HPDE6-E6E7 (cell line): ENCODE measurements at regions not wholly inside any gene's neighbourhood (a gene's known extent, or its start where the extent isn't known, plus 50 kb on each side); places are given as distances from the start of the nearest gene placed in this dataset.
A peak's percentile ranks its signal among the peaks of the same experiment; 100 is the strongest.

ENCODE experiments used
- DNase-seq: peaks from one replicate; pipeline ENCODE4 v3.0.0; 2011; ENCODE audit warnings: missing footprints; ENCODE audit errors: extremely low spot score

GRCh38 chr3:31004025-31004678, 109.7 kb upstream of the GADL1 start:
- no peak for DNase-seq

- DNase-seq: no peak
Measured at GRCh38 chr3:31008994-31009393, 114.5 kb upstream of the GADL1 start.

GRCh38 chr3:31009881-31010280, 115.4 kb upstream of the GADL1 start:
- DNase-seq: no peak

DNA sequence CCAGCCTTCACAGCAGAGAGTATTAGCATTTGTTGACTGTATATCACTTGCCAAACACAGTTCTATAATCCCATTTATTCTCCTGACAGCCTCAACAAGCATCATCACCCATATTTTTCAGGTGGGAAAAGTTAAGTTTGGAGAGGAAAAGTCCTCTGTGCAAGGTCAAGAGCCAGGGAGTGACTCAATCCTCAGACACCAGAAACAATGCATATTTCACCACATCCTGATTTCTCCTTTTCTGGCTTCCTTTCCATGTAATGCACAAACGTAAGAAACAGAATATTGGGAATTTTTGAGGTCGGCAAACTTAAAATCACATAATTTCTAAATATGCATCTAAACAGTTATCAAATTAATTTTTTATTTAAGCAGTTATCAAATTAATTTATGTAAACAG, 116.0 kb upstream of the GADL1 start:
- DNase-seq: no peak

DNA sequence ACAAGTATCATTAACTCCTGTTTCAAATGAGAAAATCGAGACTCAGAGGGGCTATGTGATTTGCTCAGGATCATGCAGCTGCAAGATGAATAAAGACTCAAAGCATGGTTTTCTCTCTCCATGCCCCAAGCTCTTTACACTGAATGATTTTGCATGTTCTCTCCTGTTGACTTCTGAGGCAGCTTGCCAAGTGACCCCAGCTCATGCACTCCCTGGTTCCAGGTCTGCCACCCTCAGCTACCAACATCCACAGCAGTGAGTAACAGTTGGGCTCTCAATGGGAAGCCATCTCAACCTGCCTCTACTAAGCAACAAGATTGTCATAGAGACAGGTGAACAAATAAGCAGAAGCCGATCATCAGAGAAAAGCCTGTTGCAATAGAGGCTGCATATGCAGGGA, 116.9 kb upstream of the GADL1 start:
- DNase-seq: no peak

- no peak for DNase-seq
Measured at GRCh38 chr3:31013090-31013489, 118.6 kb upstream of the GADL1 start.

DNA sequence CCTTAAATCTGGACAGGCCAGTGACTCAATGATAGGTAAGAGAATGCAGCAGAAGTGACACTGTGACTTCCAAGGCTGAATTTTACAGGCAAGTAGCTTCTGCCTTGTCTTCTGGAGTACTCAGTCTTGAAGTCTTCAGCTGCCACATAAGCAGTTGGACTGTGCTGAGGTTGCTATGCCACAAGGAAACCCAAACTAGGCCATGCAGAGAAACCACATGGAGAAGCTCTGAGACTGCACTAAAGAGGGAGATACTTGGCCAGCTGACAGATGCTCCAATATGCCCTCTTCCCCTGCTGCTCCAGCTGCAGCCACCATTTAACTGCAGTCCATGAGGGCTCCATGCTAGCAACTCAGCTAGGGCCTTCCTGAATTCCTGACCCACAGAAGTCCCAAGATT, 119.4 kb upstream of the GADL1 start:
- DNase-seq: no peak

DNA sequence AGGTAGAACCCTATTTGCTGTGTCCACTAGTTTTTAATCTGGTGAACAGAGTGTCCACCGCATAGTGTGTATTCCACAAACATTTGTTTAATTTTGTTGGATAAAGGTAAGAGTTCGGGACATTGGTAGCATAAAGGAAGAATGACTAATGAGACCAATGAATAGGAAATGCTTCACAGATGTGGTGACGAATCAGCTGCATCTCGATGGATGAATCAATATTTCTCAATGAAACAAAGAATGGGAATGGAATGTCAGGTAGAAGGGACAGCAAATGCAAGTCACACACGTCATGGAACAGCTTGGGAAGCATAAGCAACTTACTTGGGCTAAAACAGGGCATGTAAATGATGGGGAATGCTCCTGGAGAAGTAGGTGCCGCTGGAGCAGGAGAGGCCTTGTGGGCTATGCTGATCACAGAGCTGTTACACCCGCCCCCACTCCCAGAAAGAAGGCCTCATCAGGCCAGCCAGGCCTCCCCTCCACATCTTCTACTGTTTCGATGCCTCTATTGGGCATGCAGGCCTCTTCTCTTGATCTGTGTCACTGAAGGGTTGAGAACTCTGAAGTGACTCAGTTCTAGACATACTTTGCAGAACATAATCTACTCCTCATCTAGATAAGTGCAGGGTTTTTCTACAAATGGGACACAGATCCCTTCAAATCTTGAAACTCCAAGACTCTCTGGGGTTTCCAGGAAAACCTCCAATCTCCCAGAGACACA, 120.0 kb upstream of the GADL1 start:
- DNase-seq: peak; percentile 8

DNA sequence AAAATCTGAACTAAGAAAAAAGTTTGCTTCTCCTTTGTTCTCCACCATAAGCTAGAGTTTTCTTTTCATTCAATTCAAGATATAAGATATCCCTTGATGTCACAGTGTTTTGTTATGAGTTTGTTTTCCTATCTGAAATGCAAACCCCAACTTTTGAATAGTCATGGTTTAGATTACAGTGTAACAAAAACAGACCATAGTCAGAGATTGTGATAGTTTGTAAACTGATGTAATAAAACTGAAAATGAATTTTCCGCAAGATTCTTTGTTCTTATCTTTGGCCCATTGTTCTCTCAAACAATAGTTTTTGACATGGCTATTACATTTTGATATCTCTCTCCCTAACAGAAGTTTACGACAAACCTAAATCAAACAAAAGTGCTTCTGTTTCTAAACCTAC, 121.7 kb upstream of the GADL1 start:
- no peak for DNase-seq

DNA sequence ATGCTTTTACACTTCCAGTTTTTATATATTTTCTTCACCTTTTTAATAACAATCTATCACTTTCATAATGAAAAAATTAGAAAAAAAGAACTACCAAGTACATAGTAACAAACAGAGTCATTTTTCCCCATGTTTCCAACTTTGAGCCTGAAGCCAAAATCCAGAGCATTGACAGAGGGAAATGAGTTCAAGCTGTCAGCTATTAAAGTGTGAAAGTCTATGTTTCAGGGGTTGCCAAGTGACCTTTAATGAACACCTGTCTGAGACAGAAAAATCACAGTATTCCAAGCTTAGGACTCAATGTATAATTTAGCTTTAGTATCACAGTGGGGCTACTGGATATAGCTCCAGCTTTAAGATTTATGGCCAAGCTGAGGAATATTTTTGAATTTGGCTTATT, 128.3 kb upstream of the GADL1 start:
- DNase-seq: no peak

GRCh38 chr3:31025541-31025940, 131.1 kb upstream of the GADL1 start:
- DNase-seq: no peak

GRCh38 chr3:31027191-31027761, 132.8 kb upstream of the GADL1 start:
- DNase-seq: no peak

DNA sequence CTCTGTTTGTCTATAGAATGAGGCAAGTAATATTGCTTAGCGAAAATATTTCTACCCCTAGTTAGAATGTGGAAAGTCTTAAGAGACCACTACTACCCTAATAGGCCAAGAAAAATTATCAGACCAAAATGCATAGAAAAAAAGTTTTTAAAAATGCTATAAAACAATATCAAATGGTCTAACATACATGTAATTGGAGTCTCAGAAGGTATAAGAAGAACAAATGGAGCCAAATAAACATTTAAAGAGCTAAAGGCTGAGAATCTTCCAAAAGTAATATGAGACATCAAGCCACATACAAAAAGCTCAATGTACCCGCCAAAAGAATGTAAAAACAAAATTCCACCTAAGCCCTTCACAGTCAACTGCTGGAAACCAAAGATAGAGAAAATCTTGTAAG, 133.5 kb upstream of the GADL1 start:
- DNase-seq: no peak

- no peak for DNase-seq
Measured at GRCh38 chr3:31028766-31029165, 134.3 kb upstream of the GADL1 start.

DNA sequence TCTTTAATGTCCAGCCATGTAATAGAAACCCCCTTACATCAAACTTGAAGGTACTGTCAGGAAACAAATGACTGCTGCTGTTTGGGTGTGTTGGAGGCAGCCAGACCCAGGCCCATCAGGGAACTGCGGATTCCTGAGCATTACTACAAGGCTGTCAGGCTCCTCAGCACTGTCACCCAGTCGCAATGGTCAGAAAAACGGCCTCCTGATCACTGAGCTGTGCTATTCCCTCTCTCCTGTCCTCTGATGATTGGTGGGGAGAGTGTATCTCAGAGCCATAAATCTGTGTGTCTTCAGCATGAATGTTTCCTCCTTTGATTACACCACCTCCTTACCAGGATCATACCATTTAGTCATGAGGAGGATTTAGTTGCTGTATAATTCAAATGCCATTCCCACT, 135.2 kb upstream of the GADL1 start:
- no peak for DNase-seq

- no peak for DNase-seq
Measured at GRCh38 chr3:31035681-31036080, 141.2 kb upstream of the GADL1 start.

GRCh38 chr3:31038086-31038739, 143.8 kb upstream of the GADL1 start:
- DNase-seq: no peak

GRCh38 chr3:31039145-31039544, 144.7 kb upstream of the GADL1 start:
- no peak for DNase-seq

GRCh38 chr3:31041161-31041978, 146.9 kb upstream of the GADL1 start:
- DNase-seq: peak; percentile 65

GRCh38 chr3:31043184-31043819, 148.8 kb upstream of the GADL1 start:
- DNase-seq: no peak

DNA sequence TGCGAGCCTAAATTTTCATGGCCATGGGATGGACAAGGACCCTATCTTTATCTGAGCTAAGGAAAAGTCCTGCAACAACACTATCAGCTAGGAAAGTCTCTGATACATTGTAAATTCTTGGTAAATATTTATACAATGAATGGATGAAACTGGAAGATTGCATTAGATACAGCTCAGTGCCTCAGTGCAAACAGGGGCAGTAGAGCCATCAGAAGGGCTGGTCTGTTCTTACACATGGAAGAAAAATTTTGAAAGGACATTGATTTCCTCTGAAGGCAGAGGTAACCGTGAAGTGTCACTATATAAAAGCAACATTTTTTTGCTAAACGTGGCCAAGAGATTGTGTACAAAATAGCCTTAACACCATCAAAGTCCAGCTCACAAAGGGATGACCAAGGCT, 153.2 kb upstream of the GADL1 start:
- DNase-seq: no peak
